PC-9 (cell line): ENCODE measurements at regions not wholly inside any gene's neighbourhood (a gene's known extent, or its start where the extent isn't known, plus 50 kb on each side); places are given as distances from the start of the nearest gene placed in this dataset.
"Not testable (repeated sequence)": the region's sequence is repeated elsewhere in the genome, so short reads cannot be mapped to it uniquely, and the experiment has no call there.

Experiments
- EZH2 ChIP-seq: fragments of 200-600 bp; sonication (generic); IDR thresholded peaks from 2 replicates; pipeline ENCODE4 v1.8.0; 2017; ENCODE audit warnings: antibody characterized with exemption, low read depth
- TF ChIP-seq, protein P1 (sequence below): fragments of 200-600 bp; sonication (generic); conservative IDR thresholded peaks from 2 replicates; pipeline ENCODE4 v1.6.1; 2017; ENCODE audit warnings: mixed run types, antibody characterized with exemption, mild to moderate bottlenecking, moderate library complexity

DNA sequence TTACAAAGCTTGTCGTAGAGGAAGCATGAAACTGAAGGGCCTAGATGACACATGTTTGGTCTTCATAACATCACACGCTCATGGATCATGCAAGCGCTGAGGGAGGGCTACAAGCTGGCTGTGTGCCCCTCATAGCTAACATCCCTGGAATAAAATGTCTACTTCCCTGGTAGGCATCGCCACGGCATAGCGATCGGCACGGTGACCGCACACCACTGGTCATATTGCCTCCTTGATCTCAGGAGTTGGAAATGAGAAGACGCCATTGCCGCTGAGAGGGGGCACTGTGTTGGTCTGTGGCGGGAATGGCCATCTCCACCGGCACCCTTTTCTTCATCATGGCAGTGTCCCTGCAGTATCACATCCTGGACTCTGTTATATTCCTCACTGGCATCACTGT lies 50.1 kb upstream of the TUBA3E start:
- TF ChIP-seq, protein P1, sequence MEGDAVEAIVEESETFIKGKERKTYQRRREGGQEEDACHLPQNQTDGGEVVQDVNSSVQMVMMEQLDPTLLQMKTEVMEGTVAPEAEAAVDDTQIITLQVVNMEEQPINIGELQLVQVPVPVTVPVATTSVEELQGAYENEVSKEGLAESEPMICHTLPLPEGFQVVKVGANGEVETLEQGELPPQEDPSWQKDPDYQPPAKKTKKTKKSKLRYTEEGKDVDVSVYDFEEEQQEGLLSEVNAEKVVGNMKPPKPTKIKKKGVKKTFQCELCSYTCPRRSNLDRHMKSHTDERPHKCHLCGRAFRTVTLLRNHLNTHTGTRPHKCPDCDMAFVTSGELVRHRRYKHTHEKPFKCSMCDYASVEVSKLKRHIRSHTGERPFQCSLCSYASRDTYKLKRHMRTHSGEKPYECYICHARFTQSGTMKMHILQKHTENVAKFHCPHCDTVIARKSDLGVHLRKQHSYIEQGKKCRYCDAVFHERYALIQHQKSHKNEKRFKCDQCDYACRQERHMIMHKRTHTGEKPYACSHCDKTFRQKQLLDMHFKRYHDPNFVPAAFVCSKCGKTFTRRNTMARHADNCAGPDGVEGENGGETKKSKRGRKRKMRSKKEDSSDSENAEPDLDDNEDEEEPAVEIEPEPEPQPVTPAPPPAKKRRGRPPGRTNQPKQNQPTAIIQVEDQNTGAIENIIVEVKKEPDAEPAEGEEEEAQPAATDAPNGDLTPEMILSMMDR, result not testable (repeated sequence)
- not testable (repeated sequence) for TF ChIP-seq EZH2
